Kidney capillary endothelial cell (primary cell): ENCODE measurements at regions not wholly inside any gene's neighbourhood (a gene's known extent, or its start where the extent isn't known, plus 50 kb on each side); places are given as distances from the start of the nearest gene placed in this dataset.

Source experiments
- DNase-seq: peaks from one replicate; pipeline ENCODE4 v3.0.0-alpha.2; 2018; ENCODE audit warnings: low spot score

- DNase-seq, result no peak
Observed at GRCh38 chr14:94885481-94886155, 115.7 kb upstream of the GSC start.

- no peak for DNase-seq
Observed at GRCh38 chr14:94884616-94885230, 114.8 kb upstream of the GSC start.

GRCh38 chr14:94882401-94882800 lies 112.5 kb upstream of the GSC start:
- no peak for DNase-seq

- DNase-seq, result no peak
Observed at GRCh38 chr14:94880876-94881275, 111.0 kb upstream of the GSC start.

- DNase-seq, result no peak
Observed at GRCh38 chr14:94880106-94880505, 110.2 kb upstream of the GSC start.

GRCh38 chr14:94879537-94879936 lies 109.6 kb upstream of the GSC start:
- DNase-seq, result no peak

GRCh38 chr14:94876306-94876705 lies 106.4 kb upstream of the GSC start:
- no peak for DNase-seq

- DNase-seq, result no peak
Observed at GRCh38 chr14:94875256-94875655, 105.3 kb upstream of the GSC start.

GRCh38 chr14:94868772-94869072 lies 98.8 kb upstream of the GSC start:
- DNase-seq, result no peak

GRCh38 chr14:94867946-94868771 lies 98.2 kb upstream of the GSC start:
- no peak for DNase-seq

GRCh38 chr14:94867209-94867608 lies 97.3 kb upstream of the GSC start:
- no peak for DNase-seq

GRCh38 chr14:94864387-94865195 lies 94.7 kb upstream of the GSC start:
- no peak for DNase-seq

- DNase-seq, result no peak
Observed at GRCh38 chr14:94863366-94863765, 93.5 kb upstream of the GSC start.

- DNase-seq, result no peak
Observed at GRCh38 chr14:94857950-94858349, 88.0 kb upstream of the GSC start.

- DNase-seq, result no peak
Observed at GRCh38 chr14:94853920-94854319, 84.0 kb upstream of the GSC start.

GRCh38 chr14:94850309-94851211 lies 80.6 kb upstream of the GSC start:
- no peak for DNase-seq

- no peak for DNase-seq
Observed at GRCh38 chr14:94844593-94845152, 74.8 kb upstream of the GSC start.

- DNase-seq, result no peak
Observed at GRCh38 chr14:94840467-94840866, 70.6 kb upstream of the GSC start.

- no peak for DNase-seq
Observed at GRCh38 chr14:94839348-94839747, 69.4 kb upstream of the GSC start.

- DNase-seq, result no peak
Observed at GRCh38 chr14:94836849-94837248, 66.9 kb upstream of the GSC start.

- DNase-seq, result no peak
Observed at GRCh38 chr14:94833633-94834032, 63.7 kb upstream of the GSC start.
